NCI-H748 (cell line): ENCODE measurements at regions not wholly inside any gene's neighbourhood (a gene's known extent, or its start where the extent isn't known, plus 50 kb on each side); places are given as distances from the start of the nearest gene placed in this dataset.
"Not testable (repeated sequence)": the region's sequence is repeated elsewhere in the genome, so short reads cannot be mapped to it uniquely, and the experiment has no call there.

ENCODE experiments used
- DNase-seq: peaks from one replicate; lab custom pipeline; 2025; ENCODE audit not compliant: unreplicated experiment; lab: John Stamatoyannopoulos, UW

- no peak for DNase-seq
Observed at GRCh38 chrX:110965409-110966090, 130.4 kb upstream of the PAK3 start.

- peak; percentile 76 for DNase-seq
Observed at GRCh38 chrX:110964786-110965185, 131.2 kb upstream of the PAK3 start.

GRCh38 chrX:110962451-110962850 is 133.5 kb upstream of the PAK3 start:
- DNase-seq, result no peak

- no peak for DNase-seq
Observed at GRCh38 chrX:110955706-110956105, 140.3 kb upstream of the PAK3 start.

DNA sequence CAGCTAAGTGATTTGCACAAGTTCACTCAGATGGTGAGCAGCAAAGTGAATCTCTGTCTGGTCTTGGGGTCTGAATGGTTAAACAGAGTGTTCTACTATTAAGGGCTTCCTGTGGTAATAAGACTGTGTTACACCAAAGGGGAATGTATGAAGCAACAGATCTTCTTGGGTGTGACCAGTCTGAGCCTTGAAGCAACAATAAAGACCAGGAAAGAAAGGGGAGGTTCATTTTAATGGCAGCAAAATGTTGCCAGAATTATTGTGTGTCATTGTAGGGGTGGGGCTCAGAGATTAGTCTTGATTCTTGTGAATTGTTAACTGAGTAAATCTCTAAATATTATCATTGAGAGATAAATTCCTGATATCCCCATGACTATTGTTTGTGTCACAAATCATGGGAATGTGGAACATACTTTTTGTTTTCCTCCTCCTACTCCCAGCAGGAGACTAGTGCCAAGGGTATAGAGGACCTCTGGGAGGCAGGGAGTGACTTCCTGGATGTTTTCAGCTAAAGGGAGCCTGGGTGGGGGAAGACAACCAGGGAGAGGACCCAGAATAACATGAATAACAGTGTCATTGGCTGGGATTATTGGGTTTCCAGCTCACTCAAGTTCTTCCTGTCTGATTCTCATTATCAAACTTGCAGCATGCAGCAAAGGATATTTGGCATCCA is 141.4 kb upstream of the PAK3 start:
- DNase-seq, result no peak

GRCh38 chrX:110951472-110952269 is 144.3 kb upstream of the PAK3 start:
- DNase-seq, result peak; percentile 11

DNA sequence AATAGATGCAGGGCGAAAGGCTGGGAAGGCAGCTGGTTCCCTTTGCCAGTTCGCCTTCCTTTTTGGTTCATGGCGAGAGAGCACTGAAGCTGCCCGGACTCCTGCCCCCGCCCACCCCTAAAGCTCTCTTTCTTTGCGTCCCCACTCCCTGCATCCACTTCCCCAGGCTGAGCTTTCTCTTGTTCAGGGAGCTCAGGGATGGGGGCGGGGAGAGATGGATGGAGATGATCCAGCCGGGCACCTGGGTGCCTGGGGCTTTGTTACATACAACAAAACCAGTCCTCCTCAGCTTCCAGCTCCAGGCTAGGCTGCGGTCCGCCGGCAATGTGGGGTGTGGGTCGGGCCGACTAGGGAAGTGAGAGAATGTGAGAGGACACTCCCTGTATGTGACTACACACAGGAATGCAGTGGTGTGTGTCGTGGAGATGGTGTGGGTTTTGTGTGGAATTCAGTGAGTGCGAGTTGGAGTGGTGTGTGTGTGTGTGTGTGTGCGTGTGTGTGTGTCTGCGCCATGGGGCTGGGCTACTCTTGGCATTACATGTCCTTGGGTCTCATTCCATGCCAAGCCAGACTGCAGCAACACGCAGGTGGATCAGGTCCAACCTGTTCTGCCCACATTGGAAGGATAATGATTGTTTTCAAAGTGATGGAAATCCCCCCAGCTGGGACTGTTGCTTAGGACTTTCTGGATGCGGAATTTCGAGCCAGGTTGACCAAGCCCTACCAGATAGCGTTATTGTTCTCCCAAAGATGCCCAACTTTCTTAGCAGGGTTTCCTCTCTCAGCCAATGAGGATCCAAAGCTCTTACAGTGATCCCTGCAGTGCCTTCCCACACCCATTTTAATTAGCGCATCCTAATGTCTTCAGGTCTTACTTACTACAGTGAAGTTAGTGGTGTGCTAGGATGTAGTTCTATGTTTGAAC is 149.4 kb upstream of the CHRDL1 start:
- DNase-seq, result peak; percentile 86

DNA sequence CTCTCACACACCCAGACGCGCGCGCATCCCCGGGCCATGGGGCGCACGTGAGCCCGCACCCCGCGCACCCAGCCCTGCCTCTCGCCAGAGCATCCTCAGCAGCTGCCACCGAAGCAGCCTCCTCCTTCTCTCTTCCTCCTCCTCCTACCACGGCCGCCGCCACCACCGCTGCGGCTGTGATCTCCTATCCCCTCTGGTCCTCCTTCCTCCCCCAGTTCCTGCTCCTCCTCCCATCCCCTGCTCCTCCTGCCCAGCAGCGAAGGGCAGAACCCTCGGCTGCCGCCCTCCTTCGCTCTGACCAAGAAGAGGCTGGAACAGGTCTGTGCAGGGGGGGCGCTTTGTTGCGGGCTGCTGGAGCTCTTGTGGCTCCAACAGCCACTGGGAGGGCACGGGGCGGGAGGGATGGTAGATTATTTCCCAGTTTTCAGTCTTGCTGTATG is 148.7 kb upstream of the CHRDL1 start:
- peak; percentile 80 for DNase-seq

DNA sequence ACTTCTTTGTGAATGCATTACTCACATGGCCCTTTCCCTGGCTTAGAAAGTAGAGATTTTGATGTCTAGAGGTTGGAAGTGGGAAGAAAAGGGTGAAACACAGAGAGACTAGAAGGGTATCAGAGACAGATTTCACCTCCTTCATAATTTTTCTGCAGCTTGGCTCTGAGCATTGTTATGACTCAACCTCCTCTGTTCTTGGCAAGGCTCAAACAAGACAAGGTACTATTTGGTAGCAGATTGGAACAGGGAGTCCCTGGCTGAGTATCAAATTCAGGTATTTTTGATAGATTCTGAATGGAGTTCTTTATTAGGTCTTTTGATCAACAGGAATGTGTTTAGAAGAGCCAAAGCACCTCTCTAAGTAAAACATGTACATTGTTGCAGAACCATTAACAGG is 146.3 kb upstream of the CHRDL1 start:
- DNase-seq, result no peak

- no peak for DNase-seq
Observed at GRCh38 chrX:110938977-110939732, 143.5 kb upstream of the CHRDL1 start.

DNA sequence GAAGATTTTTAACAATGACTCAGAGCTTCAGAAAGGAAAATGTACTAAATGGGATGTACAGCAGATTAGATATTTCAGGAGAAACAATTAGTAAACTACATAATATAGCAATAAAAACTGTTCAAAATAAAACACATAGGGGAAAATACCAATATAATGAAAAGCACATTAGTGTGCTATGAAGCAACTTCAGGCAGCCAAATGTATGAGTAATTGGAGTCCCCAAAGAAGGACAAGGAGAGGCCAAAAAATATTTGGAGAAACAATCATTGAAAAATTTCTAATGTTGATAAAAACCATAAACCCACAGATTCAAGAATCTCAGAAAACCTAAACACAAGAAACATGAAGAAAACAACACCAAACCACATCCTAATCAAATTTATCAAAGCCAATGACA is 129.3 kb upstream of the CHRDL1 start:
- no peak for DNase-seq

DNA sequence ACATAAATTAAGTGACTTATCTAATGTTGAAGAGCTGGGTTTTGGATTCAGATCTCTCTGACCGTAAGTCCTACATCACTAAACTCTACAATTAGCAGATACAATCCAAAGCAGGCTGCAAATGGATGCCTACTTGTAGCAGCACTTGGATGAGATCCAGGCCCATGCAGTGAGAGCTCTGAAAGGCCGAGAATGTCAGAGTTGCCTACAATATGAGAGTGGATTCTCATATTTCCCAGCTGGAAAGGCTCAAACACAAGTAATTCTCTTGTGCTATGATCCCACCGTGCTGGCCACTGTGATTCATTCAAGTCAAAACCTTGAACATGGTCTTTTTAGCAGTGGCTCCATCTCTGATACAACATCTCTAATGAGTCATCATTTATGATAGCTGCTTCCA is 125.4 kb upstream of the CHRDL1 start:
- DNase-seq, result peak; percentile 27

DNA sequence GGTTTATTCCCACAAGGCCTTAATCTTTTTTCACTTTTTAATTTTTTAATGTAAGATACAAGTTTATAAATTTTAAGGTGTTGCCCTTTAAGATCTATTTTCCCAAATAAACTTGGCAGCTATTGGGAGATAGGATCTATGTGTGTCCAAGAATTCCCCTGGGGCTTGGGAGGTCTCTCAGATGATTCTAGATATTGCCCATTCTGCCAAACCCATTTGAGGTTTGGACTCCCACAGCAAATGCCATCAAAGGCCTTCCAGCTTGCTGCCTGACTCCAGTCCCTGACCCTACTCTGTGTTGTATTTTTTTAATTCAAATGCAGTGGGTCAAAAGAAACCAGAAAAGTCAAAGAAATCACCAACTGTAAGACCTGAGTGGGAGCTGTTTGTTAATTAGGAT is 120.0 kb upstream of the CHRDL1 start:
- no peak for DNase-seq

GRCh38 chrX:110915111-110915510 is 119.5 kb upstream of the CHRDL1 start:
- no peak for DNase-seq

DNA sequence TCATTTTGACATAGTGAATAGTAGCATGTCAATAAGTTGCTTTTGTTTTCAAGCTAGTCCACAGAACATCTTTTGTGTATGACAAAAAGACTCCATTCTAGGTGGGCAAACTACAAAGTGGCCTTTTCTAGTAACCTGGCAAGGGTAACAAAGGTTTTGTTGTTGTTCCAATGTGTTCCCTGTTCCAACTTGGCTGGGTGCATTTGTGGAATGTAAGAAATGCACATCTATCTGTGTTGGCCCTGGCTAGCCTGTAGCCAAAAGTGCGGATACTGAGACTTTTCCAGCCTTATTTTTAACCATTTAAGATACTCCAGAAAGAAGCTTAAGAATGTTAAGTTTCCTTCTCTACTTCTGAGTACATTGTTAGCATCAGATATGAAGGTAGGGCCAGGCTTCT is 118.7 kb upstream of the CHRDL1 start:
- DNase-seq, result no peak

DNA sequence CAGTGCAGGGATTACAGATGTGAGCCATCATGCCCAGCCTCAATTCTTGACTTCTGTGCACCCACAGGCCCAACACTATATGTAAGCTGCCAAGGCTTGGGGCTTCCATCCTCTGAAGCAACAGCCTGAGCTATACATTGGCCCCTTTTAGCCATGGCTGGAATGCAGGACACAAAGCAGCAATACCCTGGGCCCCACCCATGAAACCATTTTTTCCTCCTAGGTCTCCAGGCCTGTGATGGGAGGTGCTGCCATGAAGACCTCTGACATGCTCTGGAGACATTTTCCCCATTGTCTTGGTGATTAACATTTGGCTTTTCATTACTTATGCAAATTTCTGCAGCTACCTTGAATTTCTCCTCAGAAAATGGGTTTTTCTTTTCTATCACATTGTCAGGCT is 109.1 kb upstream of the CHRDL1 start:
- not testable (repeated sequence) for DNase-seq

DNA sequence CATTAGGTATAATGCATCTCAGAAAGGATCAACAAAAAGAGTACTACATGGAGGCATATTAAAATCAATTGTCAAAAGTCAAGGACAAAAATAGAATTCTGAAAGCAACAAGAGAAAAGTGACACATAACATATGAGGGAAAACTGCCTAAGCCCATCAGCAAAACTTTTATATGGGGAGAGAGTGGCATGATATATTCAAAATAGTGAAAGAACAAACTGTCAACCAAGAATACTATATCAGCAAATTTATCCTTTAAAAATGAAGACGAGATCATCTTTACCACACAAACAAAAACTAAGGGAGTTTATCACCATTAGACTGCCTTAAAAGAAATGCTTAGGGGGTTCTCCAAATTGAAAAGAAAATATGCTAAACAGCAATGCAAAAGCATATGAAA is 86.4 kb upstream of the CHRDL1 start:
- DNase-seq, result no peak

- DNase-seq, result no peak
Observed at GRCh38 chrX:110877326-110877725, 81.7 kb upstream of the CHRDL1 start.

DNA sequence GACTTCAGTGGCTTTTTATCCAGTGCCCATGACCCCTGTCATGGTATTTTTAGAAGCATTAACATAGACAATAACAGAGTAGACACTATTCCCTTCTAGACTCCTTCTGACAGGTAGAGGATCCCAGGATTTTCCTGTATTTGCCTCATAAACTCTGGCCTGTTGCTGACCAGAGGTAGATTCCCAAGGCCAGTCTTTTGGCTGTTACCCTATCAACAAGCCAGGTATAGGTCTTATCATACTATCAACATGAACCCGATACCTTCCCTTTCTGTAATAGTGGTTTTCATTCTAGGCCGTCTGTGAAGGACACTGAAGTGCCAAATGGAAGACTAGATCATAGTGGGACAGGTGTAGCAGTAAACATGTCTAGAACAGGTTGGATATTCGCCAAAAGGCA is 76.2 kb upstream of the CHRDL1 start:
- DNase-seq, result no peak

GRCh38 chrX:110866421-110866820 is 70.8 kb upstream of the CHRDL1 start:
- DNase-seq, result no peak
